ENCODE measurements at regions not wholly inside any gene's neighbourhood (a gene's known extent, or its start where the extent isn't known, plus 50 kb on each side); places are given as distances from the start of the nearest gene placed in this dataset.

DNA sequence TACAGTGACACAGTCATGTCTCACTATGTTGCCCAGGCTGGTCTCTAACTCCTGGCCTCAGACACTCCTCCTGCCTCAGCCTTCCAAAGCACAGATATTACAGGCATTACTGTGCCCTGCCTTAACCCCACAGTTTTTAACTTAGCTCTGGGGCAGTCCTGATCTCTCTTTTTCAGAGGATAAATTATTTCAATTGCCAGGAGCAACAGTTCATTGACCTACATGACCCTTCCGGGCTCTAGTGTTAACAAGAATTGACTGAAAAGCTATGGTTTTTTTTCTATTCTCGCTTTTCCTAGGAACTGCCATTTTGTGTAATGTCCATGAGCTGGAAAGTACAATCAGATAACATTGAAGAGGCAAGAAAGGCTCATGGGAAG lies 92.8 kb downstream of the HNRNPLL start:
- no peak for DNase-seq

GRCh38 chr2:38509314-38509946 lies 93.3 kb downstream of the HNRNPLL start:
- DNase-seq: no peak

DNA sequence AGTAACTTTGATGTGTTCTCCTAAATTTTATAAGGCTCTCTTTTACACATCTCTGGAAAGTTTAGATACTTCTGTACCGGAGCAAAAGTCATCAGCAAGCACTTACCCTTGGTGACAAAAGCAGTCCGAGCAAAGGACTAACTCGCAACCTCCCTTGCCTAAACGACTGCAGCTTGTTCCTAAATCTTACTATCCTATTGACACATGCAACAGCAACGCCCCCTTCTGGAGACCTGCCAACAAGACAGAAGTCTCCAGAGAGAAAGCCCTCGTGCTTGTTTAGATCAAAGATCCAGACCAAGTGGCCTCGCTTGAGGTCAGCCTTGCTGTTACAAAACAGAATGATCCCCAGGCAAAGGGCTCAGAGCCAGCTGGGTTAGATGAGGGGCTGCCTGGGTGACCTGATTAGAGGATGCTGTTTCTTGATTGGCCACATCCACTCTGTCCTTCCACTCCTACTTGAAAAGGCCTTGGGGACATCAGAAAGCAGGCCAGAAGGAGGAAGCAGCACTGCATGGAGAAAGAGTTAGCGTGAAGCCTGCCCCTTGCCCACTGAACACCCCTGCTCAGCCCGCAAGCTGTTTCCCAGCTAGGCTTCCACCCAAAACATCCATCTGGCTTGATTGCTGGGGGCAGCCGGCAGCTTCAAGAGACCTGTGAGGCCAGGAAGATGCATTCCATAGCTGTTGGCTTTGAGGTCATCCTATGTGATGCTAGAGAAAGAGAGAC lies 94.3 kb downstream of the HNRNPLL start:
- peak; percentile 74 to 91 (median 88) for DNase-seq

DNA sequence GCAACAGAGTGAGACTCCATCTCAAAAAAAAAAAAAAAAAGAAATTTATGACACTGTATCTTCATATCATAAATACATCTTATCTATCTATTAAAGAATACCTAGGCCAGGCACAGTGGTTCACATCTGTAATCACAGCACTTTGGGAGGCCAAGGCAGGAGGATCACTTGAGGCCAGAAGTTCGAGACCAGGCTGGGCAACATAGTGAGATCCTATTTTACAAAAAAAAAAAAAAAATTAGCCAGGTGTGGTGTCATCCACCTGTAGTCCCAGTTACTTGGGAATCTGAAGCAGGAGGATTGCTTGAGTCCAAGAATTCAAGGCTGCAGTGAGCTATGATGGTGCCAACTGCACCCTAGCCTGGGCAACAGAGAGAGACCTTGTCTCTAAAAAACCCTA lies 95.0 kb downstream of the HNRNPLL start:
- no peak for DNase-seq

DNA sequence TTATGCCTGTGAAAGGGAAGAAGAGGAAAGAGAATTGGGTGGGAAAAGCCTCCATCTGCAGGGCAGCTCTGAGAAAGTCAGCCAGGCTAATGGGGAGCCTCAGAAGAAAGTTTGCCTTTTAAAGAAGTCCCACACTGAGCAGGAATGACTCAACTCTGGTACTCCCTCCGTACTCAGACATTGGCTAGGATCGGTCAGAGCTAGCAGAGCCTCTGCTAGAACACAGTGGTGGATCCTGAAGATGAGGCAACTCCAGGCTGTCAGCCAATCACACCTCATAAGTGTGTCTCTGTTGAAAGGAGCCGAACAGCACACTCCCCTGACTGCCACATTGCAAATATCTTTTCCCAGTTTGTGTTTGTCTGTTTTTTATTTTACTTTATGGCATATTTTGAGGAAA lies 96.9 kb downstream of the HNRNPLL start:
- DNase-seq: no peak

DNA sequence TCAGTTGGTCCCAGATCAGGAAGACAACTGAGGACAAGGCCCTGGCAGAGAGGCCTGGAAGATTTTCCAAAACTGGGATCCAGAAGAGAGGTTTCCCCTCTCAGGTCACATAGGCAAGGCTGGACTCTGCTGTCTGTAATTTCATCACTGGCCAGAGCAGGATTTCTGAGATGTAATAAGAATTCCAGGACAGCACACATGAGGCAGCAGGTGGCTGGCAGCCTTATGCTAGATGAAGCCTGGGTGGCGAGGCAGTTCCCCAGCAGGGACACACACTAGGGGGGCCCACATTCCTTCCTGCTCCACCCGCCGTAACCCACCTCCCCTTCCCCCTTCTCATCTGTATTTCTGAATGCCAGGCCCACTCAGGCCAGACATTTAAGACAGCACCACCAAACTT lies 98.6 kb downstream of the HNRNPLL start:
- DNase-seq: no peak

DNA sequence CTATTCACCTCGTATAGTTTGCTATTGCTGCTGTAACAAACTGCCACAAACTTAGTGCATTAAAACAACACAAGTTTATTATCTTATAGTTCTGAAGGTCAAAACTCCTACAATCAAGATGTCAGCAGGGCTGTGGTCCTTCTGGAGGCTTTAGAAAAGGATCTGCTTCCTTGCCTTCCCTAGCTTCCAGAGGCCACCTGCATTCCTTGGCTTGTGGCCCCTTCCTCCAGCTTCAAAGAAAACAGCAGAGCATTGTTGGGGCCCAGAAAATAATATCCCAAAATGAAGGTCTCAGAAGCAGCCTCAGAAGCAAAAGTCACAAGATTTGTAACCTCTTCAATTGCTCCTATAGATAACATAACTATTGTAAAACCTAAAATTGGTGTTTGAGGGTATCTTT lies 100.6 kb downstream of the HNRNPLL start:
- DNase-seq: no peak

GRCh38 chr2:38500283-38500634 lies 102.5 kb downstream of the HNRNPLL start:
- no peak for DNase-seq

DNA sequence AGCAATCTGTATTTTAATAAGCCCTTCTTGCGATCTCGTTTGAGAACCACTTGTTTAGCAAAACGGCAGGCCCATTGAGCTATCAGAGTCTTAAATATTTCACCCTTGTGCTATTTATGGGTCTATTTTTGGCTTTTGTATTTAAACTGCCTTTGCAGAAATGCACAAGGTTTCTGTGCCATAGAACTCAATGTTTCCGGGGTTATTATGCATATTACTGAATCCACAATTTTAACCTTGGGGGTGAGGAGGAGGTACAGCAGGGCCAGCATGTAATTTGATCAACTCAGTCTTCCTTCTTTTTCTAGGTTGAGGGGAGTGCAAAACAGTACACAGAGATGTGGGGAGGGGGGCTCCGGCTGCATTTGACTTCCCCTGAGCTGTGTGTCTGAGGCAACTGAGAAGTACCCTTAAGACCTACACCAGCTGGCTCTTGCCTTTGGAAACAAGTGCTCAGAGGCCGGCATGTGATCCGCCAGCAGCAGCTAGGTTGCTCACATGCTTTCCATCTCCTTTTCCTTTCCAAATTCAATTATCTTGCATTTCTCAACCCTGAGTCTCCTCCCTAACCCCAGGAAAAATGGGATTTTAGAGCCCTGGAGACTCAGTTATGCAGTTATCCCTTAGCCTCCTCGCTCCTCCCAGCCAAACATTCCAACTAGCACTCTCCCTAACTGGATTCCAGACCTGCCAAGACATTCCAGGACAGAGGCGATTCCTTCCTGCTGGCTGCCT lies 103.0 kb downstream of the HNRNPLL start:
- DNase-seq: no peak

GRCh38 chr2:38498045-38498481 lies 104.7 kb downstream of the HNRNPLL start:
- DNase-seq: peak; percentile 50 to 82 (median 72)

DNA sequence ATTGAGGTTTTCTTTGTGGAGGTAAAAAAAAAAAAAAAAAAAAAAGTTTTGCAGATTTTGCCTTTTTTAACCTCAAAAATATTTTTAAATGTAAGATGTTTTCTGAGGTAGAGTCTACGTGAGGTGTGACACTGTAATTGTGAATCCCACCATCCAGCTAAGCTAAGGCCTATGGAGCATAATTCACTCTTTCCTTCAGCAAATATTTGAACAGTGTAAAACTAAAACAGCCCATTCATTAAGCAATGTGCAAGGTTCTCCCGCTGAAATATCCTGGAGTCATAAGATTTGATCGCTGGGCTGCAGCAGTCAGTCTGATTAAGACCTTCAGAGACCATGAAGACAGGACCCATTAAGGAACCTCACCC lies 105.1 kb downstream of the HNRNPLL start:
- peak in 2 of 3 experiments; percentile 39 to 74 for DNase-seq

GRCh38 chr2:38496927-38497669 lies 105.6 kb downstream of the HNRNPLL start:
- DNase-seq: peak in 2 of 3 experiments; percentile 26 to 44

DNA sequence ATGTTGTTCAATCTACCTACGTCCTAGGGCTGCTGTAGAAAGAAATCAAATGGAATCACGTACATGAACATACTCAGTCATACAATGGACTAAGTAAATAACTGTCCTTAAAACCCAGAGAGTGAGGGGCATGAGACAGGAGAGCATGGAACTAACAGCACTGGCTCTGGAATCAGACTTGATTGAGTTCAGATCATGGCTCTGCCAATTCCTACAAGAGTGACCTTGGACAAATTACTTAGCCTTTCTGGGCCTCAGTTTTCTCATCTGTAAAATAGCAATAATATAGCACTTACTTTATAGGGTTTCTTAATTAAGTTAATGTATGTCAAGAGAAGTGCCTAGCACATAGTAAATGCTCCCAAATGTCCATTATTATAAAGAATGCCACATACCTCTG lies 106.8 kb downstream of the HNRNPLL start:
- no peak for DNase-seq

DNA sequence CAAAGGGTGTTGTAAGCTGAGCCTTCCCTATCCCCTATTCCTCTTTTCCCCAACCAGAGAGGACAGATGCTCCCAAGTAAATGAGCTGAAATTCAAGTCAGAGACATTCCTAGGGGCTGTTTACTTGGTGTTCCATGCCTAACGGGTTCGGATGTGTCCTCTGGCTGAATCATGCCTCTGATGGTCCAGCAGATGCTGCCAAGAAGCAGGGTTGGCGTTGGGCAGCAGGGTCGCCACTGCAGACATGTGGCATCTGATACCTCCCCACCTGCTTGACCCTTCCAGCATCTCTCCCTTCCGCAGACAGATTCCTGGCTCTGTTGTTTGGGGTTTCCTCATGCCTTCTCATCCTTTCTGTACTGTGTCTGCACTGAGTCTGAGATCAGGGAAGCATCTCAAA lies 108.3 kb downstream of the HNRNPLL start:
- no peak for DNase-seq

DNA sequence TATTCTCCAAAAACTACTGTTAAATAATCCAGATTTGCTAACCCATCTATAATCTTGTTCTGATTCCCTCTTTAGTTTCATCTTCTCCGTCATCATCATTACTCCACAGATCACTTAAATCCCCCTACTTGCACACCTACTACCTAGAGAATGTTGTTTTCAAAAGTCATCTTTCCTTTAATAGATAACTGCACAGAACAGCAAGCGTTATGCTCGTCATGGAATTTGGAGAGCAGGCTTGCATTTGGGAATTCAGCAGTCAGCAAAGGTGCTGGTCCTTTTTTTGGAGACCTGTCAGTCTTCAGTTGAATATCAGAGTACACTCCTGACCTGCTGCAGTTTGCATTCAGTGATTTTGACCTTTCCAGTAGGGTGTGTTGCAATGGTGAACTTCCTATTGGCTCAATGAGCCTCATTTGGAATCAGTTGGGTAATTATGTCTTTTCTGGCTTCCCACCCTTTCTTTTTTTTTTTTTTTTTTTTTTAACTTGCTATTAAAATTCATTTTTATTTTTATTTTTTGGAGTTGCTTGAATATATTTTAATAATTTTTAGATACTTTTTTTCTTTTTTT lies 110.6 kb downstream of the HNRNPLL start:
- no peak for DNase-seq

DNA sequence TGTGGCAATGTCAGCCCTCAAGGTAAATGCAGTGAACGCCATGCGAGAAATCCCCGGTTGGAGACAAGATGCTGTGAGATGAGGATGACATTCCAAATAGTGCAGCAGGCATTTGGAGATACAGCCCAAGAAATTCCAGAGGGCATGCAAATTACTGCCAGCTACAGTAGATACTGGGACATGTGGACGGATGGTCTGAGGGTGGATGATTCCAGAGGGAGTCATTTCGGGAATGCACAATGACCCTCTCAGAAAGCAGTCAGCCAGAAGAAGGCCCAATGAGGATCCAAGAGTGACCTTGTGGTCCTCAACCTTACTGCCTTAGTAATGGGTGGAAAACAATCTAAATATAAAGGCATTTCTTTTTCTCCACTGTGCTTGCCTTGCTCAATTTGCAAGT lies 111.3 kb downstream of the HNRNPLL start:
- DNase-seq: no peak

DNA sequence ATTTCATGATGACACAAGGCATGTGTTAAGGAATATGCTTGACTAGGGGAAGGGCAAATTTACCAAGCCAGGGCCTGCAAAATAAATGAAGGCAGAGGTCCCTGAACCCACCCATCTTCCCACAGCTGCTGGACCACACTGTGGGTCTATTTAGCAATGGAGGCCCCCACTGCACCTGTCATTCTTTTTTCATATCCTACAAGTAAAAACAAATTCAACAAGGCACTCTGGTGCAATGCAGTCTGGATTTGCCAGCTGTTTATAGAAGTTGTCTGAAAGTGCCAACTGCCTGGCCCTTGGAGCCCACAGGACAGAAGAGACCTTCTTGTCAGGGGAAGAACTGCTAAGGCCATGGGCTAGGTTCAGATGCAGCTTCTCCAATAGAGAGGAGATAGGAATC lies 112.8 kb upstream of the ATL2 start:
- DNase-seq: no peak

DNA sequence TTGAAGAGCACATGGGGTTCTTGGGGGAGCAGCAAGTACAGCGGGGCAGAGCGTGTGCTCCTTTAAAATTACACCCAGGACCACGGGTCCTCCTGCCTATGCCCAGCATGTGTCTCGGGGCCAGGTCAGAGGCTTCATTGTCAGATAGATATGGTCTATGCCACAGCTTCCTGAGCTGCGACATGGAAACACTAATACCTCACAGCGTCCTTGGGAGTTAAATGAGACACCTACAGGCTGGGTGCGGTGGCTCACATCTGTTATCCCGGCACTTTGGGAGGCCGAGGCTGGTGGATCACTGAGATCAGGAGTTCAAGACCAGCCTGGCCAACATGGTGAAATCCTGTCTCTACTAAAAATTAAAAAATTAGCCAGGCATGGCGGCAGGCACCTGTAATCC lies 110.8 kb upstream of the ATL2 start:
- no peak for DNase-seq

- no peak for DNase-seq
These were observed 109.3 kb upstream of the ATL2 start for GRCh38 chr2:38486213-38487026.

- no peak for DNase-seq
These were observed 108.7 kb upstream of the ATL2 start for GRCh38 chr2:38485734-38486133.

GRCh38 chr2:38484957-38485356 lies 107.9 kb upstream of the ATL2 start:
- DNase-seq: no peak

Measured in NCI-H1417 (cell line).